ENCODE measurements at regions not wholly inside any gene's neighbourhood (a gene's known extent, or its start where the extent isn't known, plus 50 kb on each side); places are given as distances from the start of the nearest gene placed in this dataset.

DNA sequence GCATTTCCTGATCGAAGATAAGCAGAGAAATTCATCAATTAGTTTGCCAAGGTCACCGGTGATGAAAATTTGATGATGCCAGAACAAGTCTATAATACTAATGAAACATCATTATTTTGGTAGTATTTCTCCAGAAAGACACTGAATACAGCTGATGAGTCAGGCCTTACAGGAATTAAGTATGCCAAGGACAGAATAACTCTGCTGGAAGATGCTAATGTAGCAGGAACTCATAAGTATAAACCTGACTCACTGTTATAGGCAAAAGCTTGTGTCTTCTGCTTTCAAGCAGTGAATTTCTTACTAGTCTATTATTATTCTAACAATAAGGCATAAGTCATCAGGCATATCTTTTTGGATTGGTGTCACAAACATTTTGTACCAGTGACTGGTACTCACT lies 1825.1 kb upstream of the IGFBP7 start:
- no peaks in the 10 kb centered on the region for H3K4me1 ChIP-seq (ENCODE audit: control insufficient read depth, insufficient read depth, low read length, poor library complexity, severe bottlenecking)
- WGBS, 2 experiments (ENCODE audit: insufficient coverage in 2 of 2), result 100% methylated on average over 1 of the region's 2 CpGs; no CpG with 5 or more reads in 1 of the 2 experiments

DNA sequence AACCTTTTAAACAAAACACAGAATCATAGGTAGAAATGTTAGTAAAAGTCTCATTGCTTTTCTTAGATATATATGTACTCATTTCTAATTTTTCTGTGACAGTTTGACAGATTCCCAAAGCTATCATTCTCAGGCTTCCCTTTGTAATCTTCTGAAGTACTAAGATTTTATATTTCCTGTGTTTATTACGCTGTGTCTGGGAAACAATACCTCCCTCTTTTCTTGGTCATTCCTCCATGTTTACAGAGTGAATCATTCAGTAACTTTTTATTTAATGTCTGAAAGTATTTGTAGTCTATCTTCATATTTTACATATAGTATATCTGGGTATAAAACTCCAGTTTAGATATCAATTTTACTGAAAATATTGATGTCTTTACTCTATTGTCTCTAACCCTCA lies 1826.3 kb upstream of the IGFBP7 start:
- Histone ChIP-seq H3K4me3 (ENCODE audit: extremely low read depth, insufficient read depth, low read length, poor library complexity, severe bottlenecking) (no peak overlapping the region), H3K27ac (ENCODE audit: low read depth, low read length, severe bottlenecking) (no peak overlapping the region), H3K9me3 (ENCODE audit: control insufficient read depth, low read length) (no peaks in the 10 kb centered on the region), H3K4me1 (ENCODE audit: control insufficient read depth, insufficient read depth, low read length, poor library complexity, severe bottlenecking) (no peaks in the 10 kb centered on the region), H3K36me3 (ENCODE audit: control insufficient read depth, insufficient read depth, low read length) (no peaks in the 10 kb centered on the region)
- WGBS, 2 experiments (ENCODE audit: insufficient coverage in 2 of 2), result no CpG with 5 or more reads among the region's 1 CpG

More for the DNA sequence above, 1825.1 kb upstream of the IGFBP7 start:
- no peaks in the 10 kb centered on the region for H3K36me3 ChIP-seq (ENCODE audit: control insufficient read depth, insufficient read depth, low read length)
- no peaks in the 10 kb centered on the region for H3K9me3 ChIP-seq (ENCODE audit: control insufficient read depth, low read length)
- H3K27ac ChIP-seq (ENCODE audit: low read depth, low read length, severe bottlenecking), result no peak overlapping the region
- H3K4me3 ChIP-seq (ENCODE audit: extremely low read depth, insufficient read depth, low read length, poor library complexity, severe bottlenecking), result no peak overlapping the region

DNA sequence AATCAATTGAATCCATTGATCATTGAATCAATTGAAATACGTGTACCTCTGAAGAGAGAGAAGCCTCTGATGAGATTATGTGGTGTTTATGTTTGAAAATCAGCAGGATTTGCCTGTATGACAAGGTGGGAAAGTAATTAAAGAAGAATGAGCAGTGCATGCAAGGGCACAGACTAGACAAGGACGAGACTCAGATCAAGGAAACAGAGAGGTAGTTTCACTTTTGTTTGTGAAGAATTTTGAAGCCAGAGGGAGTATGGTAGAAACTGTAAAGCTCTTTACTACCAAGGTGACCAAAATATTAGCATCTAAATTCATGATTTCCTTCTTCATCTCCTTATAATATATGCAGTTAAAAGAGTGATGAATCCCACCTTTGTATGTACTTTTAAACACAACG lies 1830.0 kb upstream of the IGFBP7 start:
- no peaks in the 10 kb centered on the region for H3K9me3 ChIP-seq (ENCODE audit: control insufficient read depth, low read length)
- H3K27ac ChIP-seq (ENCODE audit: low read depth, low read length, severe bottlenecking), result no peak overlapping the region
- no peaks in the 10 kb centered on the region for H3K36me3 ChIP-seq (ENCODE audit: control insufficient read depth, insufficient read depth, low read length)
- 72% methylated on average over 2 of the region's 3 CpGs for WGBS, 2 experiments (ENCODE audit: insufficient coverage in 2 of 2)
- no peak overlapping the region for H3K4me3 ChIP-seq (ENCODE audit: extremely low read depth, insufficient read depth, low read length, poor library complexity, severe bottlenecking)
- no peaks in the 10 kb centered on the region for H3K4me1 ChIP-seq (ENCODE audit: control insufficient read depth, insufficient read depth, low read length, poor library complexity, severe bottlenecking)

DNA sequence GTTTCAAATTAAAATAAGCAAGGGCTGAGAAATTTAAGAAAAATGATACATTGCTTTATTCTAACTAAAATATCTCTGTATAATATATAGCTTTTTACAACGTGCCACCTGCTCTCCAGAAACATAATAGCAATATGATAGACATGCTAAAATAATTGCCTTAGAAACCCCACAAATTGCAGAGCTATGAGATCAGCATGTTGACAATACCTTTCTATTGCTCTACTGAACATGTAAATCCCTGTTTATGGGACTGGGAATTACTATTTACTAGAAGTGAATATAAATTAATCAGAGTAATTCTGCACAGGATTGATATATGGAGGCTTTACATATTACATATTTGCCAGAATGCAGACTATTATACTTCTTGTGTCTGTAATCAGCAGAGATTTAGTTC lies 1831.1 kb upstream of the IGFBP7 start:
- Histone ChIP-seq H3K27ac (ENCODE audit: low read depth, low read length, severe bottlenecking) (no peak overlapping the region), H3K36me3 (ENCODE audit: control insufficient read depth, insufficient read depth, low read length) (no peaks in the 10 kb centered on the region)
- WGBS, 2 experiments (ENCODE audit: insufficient coverage in 2 of 2), result no CpG with 5 or more reads among the region's 1 CpG

DNA sequence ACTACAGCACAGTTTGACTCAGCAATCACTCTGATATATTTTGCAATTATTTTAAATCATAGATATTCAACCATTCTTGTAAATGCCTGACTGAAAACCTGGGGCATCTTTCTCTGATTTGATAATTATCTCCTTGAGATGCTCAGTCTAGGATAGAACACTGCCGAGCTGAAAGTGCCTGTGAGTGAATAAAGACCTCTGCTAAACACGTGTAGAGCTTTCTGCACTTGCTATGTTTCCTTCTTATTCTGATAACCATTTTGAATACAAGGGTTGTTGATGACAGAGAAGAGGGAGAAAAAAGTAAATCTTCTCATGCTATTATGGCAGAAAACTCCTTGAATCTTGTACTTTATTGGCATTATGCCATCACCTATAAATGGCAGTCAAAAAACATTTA lies 1843.4 kb upstream of the IGFBP7 start:
- H3K4me1 ChIP-seq (ENCODE audit: control insufficient read depth, insufficient read depth, low read length, poor library complexity, severe bottlenecking), result no peaks in the 10 kb centered on the region
- H3K9me3 ChIP-seq (ENCODE audit: control insufficient read depth, low read length), result no peaks in the 10 kb centered on the region
- no peak overlapping the region for H3K27ac ChIP-seq (ENCODE audit: low read depth, low read length, severe bottlenecking)
- H3K36me3 ChIP-seq (ENCODE audit: control insufficient read depth, insufficient read depth, low read length), result no peaks in the 10 kb centered on the region
- H3K4me3 ChIP-seq (ENCODE audit: extremely low read depth, insufficient read depth, low read length, poor library complexity, severe bottlenecking), result no peak overlapping the region
- WGBS, 2 experiments (ENCODE audit: insufficient coverage in 2 of 2), result 79 to 80% methylated on average over 2 of the region's 2 CpGs

More for the DNA sequence above, 1831.1 kb upstream of the IGFBP7 start:
- H3K4me3 ChIP-seq (ENCODE audit: extremely low read depth, insufficient read depth, low read length, poor library complexity, severe bottlenecking), result no peak overlapping the region
- H3K4me1 ChIP-seq (ENCODE audit: control insufficient read depth, insufficient read depth, low read length, poor library complexity, severe bottlenecking), result no peaks in the 10 kb centered on the region
- peaks cover 4% of the 10 kb centered on the region for H3K9me3 ChIP-seq (ENCODE audit: control insufficient read depth, low read length)

DNA sequence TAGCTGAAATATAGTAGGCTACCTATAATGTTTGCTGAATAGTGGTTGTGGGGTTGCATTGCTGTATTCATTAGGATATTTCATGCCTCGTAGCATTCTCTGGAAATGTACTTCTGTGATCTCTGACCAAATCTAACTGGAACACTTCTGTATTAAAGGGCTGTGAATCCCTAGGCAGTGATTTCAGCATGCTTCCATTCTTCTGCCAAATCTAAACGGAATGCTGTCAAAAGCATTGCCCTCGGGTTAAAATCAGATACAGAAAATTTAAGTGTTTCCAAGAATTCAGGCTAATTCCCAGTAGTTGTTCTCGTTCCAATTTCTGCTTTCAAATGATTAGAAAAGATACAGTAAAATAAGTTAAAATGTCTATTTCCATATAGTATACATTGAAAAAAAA lies 1847.5 kb upstream of the IGFBP7 start:
- Histone ChIP-seq H3K4me3 (ENCODE audit: extremely low read depth, insufficient read depth, low read length, poor library complexity, severe bottlenecking) (no peak overlapping the region), H3K36me3 (ENCODE audit: control insufficient read depth, insufficient read depth, low read length) (no peaks in the 10 kb centered on the region), H3K9me3 (ENCODE audit: control insufficient read depth, low read length) (no peaks in the 10 kb centered on the region), H3K27ac (ENCODE audit: low read depth, low read length, severe bottlenecking) (no peak overlapping the region), H3K4me1 (ENCODE audit: control insufficient read depth, insufficient read depth, low read length, poor library complexity, severe bottlenecking) (no peaks in the 10 kb centered on the region)
- WGBS, 2 experiments (ENCODE audit: insufficient coverage in 2 of 2), result 84 to 100% methylated on average over 1 to 2 of the region's 4 CpGs

DNA sequence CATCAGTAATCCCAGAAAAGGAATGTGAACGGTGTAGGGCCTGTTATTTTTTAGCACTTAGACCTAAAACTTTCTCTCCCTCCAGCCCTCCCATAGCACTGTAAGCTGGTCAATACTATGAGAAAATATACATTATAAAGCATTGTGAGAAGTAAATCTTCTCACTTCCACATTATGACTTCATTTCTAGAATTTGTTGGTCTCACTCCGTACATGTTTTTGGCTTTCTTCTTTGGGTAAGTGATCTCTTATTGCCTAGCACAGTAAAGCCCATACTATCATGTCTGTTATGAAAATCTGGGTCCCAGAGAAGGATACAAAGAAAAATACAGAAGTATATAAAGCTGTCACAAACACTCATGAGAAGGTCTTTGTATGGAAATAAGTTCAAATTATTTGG lies 1851.1 kb upstream of the IGFBP7 start:
- Histone ChIP-seq H3K4me3 (ENCODE audit: extremely low read depth, insufficient read depth, low read length, poor library complexity, severe bottlenecking) (no peak overlapping the region), H3K4me1 (ENCODE audit: control insufficient read depth, insufficient read depth, low read length, poor library complexity, severe bottlenecking) (no peaks in the 10 kb centered on the region), H3K9me3 (ENCODE audit: control insufficient read depth, low read length) (no peaks in the 10 kb centered on the region), H3K36me3 (ENCODE audit: control insufficient read depth, insufficient read depth, low read length) (no peaks in the 10 kb centered on the region), H3K27ac (ENCODE audit: low read depth, low read length, severe bottlenecking) (no peak overlapping the region)
- 100% methylated on average over 1 of the region's 2 CpGs; no CpG with 5 or more reads in 1 of the 2 experiments for WGBS, 2 experiments (ENCODE audit: insufficient coverage in 2 of 2)

DNA sequence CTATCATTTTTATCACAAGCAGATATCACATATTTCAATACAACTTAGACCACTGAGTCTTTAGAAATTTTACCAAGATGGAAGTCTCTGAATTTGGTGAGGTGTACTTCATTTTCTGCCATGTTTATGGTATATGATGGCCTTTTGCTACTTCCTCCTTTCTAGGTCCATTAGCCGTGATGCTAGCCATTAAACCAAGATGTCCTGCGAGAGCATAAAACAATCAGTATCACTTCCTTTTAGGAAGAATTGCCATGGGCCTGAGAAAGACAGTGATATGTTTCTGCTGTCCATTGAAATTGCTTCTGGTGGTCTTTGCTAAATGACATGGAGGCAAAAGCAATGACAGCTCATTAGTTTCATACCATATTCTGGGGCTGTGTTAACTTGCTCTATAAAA lies 1851.7 kb upstream of the IGFBP7 start:
- no CpG with 5 or more reads among the region's 2 CpGs for WGBS, 2 experiments (ENCODE audit: insufficient coverage in 2 of 2)
- no peaks in the 10 kb centered on the region for H3K36me3 ChIP-seq (ENCODE audit: control insufficient read depth, insufficient read depth, low read length)
- H3K27ac ChIP-seq (ENCODE audit: low read depth, low read length, severe bottlenecking), result no peak overlapping the region
- no peaks in the 10 kb centered on the region for H3K9me3 ChIP-seq (ENCODE audit: control insufficient read depth, low read length)
- H3K4me1 ChIP-seq (ENCODE audit: control insufficient read depth, insufficient read depth, low read length, poor library complexity, severe bottlenecking), result no peaks in the 10 kb centered on the region
- no peak overlapping the region for H3K4me3 ChIP-seq (ENCODE audit: extremely low read depth, insufficient read depth, low read length, poor library complexity, severe bottlenecking)

DNA sequence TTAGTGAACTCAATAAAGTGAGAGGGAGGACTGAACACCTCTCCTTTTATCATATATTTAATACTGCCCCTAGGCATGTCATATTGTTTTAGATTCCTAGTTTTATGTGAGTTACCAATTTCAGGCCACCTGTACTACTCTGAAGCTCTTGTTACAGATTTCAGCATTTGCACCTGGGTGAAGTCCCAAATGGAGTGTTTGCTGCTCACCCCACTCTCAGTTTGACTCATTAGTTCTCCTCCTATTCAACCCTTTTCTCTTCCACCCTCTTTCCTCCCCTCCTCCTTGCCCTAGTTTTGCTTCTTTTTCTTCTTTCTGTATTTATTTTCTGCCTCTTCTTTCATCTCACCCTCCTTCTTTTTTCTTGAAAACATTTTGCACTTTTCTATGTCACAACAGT lies 1852.2 kb upstream of the IGFBP7 start:
- Histone ChIP-seq H3K4me1 (ENCODE audit: control insufficient read depth, insufficient read depth, low read length, poor library complexity, severe bottlenecking) (no peaks in the 10 kb centered on the region), H3K27ac (ENCODE audit: low read depth, low read length, severe bottlenecking) (no peak overlapping the region), H3K36me3 (ENCODE audit: control insufficient read depth, insufficient read depth, low read length) (no peaks in the 10 kb centered on the region), H3K4me3 (ENCODE audit: extremely low read depth, insufficient read depth, low read length, poor library complexity, severe bottlenecking) (no peak overlapping the region), H3K9me3 (ENCODE audit: control insufficient read depth, low read length) (no peaks in the 10 kb centered on the region)

DNA sequence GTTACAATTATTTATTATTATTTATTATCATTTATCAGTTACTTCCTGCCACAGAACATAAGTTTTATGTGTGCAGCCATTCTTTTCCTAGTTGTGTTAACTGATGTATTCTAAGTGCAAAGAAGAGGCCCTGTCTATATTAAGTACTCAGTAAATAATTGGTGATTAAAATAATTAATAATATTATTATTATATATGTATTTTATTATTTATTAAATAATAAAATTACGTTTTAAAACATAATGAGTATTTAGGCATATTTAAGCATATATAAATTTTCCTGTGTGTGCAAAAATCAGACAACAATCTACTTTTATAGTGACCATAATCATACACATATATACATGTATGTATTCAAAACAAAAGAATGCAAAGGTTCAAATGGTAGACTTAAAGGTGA lies 1871.6 kb upstream of the IGFBP7 start:
- H3K4me3 ChIP-seq (ENCODE audit: extremely low read depth, insufficient read depth, low read length, poor library complexity, severe bottlenecking), result no peak overlapping the region
- WGBS, 2 experiments (ENCODE audit: insufficient coverage in 2 of 2), result no CpG with 5 or more reads among the region's 1 CpG
- H3K36me3 ChIP-seq (ENCODE audit: control insufficient read depth, insufficient read depth, low read length), result no peaks in the 10 kb centered on the region
- H3K9me3 ChIP-seq (ENCODE audit: control insufficient read depth, low read length), result no peaks in the 10 kb centered on the region
- no peaks in the 10 kb centered on the region for H3K4me1 ChIP-seq (ENCODE audit: control insufficient read depth, insufficient read depth, low read length, poor library complexity, severe bottlenecking)
- H3K27ac ChIP-seq (ENCODE audit: low read depth, low read length, severe bottlenecking), result no peak overlapping the region

DNA sequence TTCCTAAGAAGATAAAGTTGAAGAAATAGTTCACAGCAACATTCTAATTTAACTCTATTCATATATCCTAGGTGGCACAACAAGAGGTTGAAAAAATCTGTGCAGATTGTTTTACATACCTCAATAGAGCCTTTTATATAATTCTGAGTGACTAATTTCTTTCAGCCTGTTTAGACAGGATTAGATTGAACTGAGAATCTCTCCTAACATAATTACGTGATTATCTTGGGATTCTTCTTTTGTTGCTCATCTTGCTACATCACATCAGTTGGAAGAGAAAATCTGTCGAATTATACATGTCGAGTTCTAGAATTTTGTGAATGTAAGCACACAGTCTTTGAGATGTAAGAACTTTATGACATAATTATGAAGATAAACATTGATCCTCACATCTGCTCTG lies 1873.7 kb upstream of the IGFBP7 start:
- Histone ChIP-seq H3K27ac (ENCODE audit: low read depth, low read length, severe bottlenecking) (no peak overlapping the region), H3K4me3 (ENCODE audit: extremely low read depth, insufficient read depth, low read length, poor library complexity, severe bottlenecking) (no peak overlapping the region), H3K4me1 (ENCODE audit: control insufficient read depth, insufficient read depth, low read length, poor library complexity, severe bottlenecking) (no peaks in the 10 kb centered on the region), H3K36me3 (ENCODE audit: control insufficient read depth, insufficient read depth, low read length) (no peaks in the 10 kb centered on the region), H3K9me3 (ENCODE audit: control insufficient read depth, low read length) (no peaks in the 10 kb centered on the region)
- no CpG with 5 or more reads among the region's 3 CpGs for WGBS, 2 experiments (ENCODE audit: insufficient coverage in 2 of 2)

DNA sequence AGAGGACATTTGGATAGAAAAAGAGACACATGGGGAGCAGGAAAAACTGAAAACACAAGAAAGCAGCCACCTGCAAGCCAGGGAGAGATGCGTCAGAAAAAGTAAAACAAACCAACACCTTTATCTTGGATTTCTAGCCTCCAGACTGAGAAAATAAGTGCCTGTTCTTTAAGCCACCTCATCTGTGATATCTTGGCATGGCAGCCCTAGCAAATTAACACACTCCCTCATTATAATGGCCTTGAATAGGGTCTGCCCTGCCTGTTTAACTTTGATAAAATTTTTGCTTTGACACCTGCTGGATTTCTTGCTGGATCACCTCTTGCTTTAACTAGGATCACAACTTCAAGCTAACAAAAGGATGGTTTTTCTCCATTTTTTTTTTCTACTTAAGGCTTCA lies 1892.0 kb upstream of the IGFBP7 start:
- H3K36me3 ChIP-seq (ENCODE audit: control insufficient read depth, insufficient read depth, low read length), result no peaks in the 10 kb centered on the region
- no peaks in the 10 kb centered on the region for H3K9me3 ChIP-seq (ENCODE audit: control insufficient read depth, low read length)
- H3K27ac ChIP-seq (ENCODE audit: low read depth, low read length, severe bottlenecking), result no peak overlapping the region
- WGBS, 2 experiments (ENCODE audit: insufficient coverage in 2 of 2), result 100% methylated on average over 1 of the region's 1 CpG; no CpG with 5 or more reads in 1 of the 2 experiments
- no peak overlapping the region for H3K4me3 ChIP-seq (ENCODE audit: extremely low read depth, insufficient read depth, low read length, poor library complexity, severe bottlenecking)
- no peaks in the 10 kb centered on the region for H3K4me1 ChIP-seq (ENCODE audit: control insufficient read depth, insufficient read depth, low read length, poor library complexity, severe bottlenecking)

Measured in mesodermal cell (in vitro differentiated cells).